SK-N-SH (cell line): ENCODE measurements at regions not wholly inside any gene's neighbourhood (a gene's known extent, or its start where the extent isn't known, plus 50 kb on each side); places are given as distances from the start of the nearest gene placed in this dataset.
A peak's percentile ranks its signal among the peaks of the same experiment; 100 is the strongest.

Experiments
- CTCF ChIA-PET: fragments of 300-600, 350-600 bp; formaldehyde crosslinking; extraction: SDS; loops from one replicate; lab custom pipeline; 2021; lab: Yijun Ruan, JAX
- POLR2A ChIA-PET: fragments of 350-600 bp; sonication (Branson Sonifier 250); formaldehyde crosslinking; extraction: SDS; loops from one replicate; lab custom pipeline; 2020; ENCODE audit warnings: antibody characterized with exemption, inconsistent platforms; lab: Yijun Ruan, JAX
- DNase-seq: peaks from one replicate; pipeline ENCODE4 v3.0.0; 2012
- H2AFZ ChIP-seq: fragments of 200-600 bp; sonication (generic); 2 replicates; pipeline ENCODE4 v1.8.1; 2016; ENCODE audit warnings: antibody characterized with exemption, mild to moderate bottlenecking, low read depth
- H3F3A ChIP-seq: fragments of 200-600 bp; sonication (generic); replicated peaks from 2 replicates; pipeline ENCODE3; 2016; ENCODE audit warnings: antibody characterized with exemption, mild to moderate bottlenecking; ENCODE audit not compliant: insufficient read depth
- H3K27ac ChIP-seq, 2 experiments: fragments of 200-500 bp in 1 of 2; fragments of 200-600 bp in 1 of 2; sonication (Bioruptor generic) in 1 of 2; sonication (generic), shearing (Covaris generic) in 1 of 2; 2 replicates each; pipeline versions ENCODE4 v1.5.1 to v1.6.1; 2014 to 2016; ENCODE audit warnings: low read depth in 2 of 2, inconsistent platforms in 1 of 2, low read length in 1 of 2, mild to moderate bottlenecking in 1 of 2, mixed read lengths in 1 of 2
- H3K27me3 ChIP-seq: fragments of 200-600 bp; sonication (generic), shearing (Covaris generic); 2 replicates; pipeline ENCODE4 v1.6.1; 2016; ENCODE audit warnings: mixed run types; ENCODE audit not compliant: insufficient read depth
- H3K36me3 ChIP-seq, 2 experiments: fragments of 200-500 bp in 1 of 2; fragments of 200-600 bp in 1 of 2; sonication (Bioruptor generic) in 1 of 2; sonication (generic) in 1 of 2; replicated peaks in 1 of 2; 2 replicates each; pipeline versions ENCODE3 to v1.5.1; 2014 to 2016; ENCODE audit warnings: low read length in 1 of 2, mild to moderate bottlenecking in 1 of 2; ENCODE audit not compliant: insufficient read depth in 2 of 2, control insufficient read depth in 1 of 2
- H3K4me1 ChIP-seq, 2 experiments: fragments of 200-500 bp in 1 of 2; fragments of 200-600 bp in 1 of 2; sonication (Bioruptor generic) in 1 of 2; sonication (generic), shearing (Covaris generic) in 1 of 2; 2 replicates each; pipeline versions ENCODE4 v1.5.1 to v1.6.1; 2014 to 2016; ENCODE audit warnings: low read depth in 1 of 2, low read length in 1 of 2, mixed run types in 1 of 2; ENCODE audit not compliant: insufficient read depth in 2 of 2, control insufficient read depth in 1 of 2
- H3K4me2 ChIP-seq: fragments of 200-600 bp; sonication (generic), shearing (Covaris generic); 2 replicates; pipeline ENCODE4 v1.6.1; 2017; ENCODE audit warnings: mixed run types
- H3K4me3 ChIP-seq, 2 experiments: fragments of 200-500 bp in 1 of 2; fragments of 200-600 bp in 1 of 2; sonication (Bioruptor generic) in 1 of 2; sonication (generic), shearing (Covaris generic) in 1 of 2; 2 replicates each; pipeline versions ENCODE4 v1.5.1 to v1.8.1; 2014 to 2016; ENCODE audit warnings: low read depth in 2 of 2, inconsistent platforms in 1 of 2, low read length in 1 of 2, mild to moderate bottlenecking in 1 of 2, mixed read lengths in 1 of 2, moderate library complexity in 1 of 2
- H3K79me2 ChIP-seq: fragments of 200-600 bp; sonication (generic); 2 replicates; pipeline ENCODE4 v1.8.1; 2017; ENCODE audit warnings: mild to moderate bottlenecking; ENCODE audit not compliant: insufficient read depth
- H3K9ac ChIP-seq: fragments of 200-600 bp; sonication (generic); 2 replicates; pipeline ENCODE4 v1.6.1; 2017; ENCODE audit warnings: mixed run types
- H3K9me2 ChIP-seq: fragments of 200-600 bp; sonication (generic); 2 replicates; pipeline ENCODE4 v1.6.1; 2017; ENCODE audit warnings: mixed run types
- H3K9me3 ChIP-seq: fragments of 200-600 bp; sonication (generic); 2 replicates; pipeline ENCODE4 v1.6.1; 2017; ENCODE audit warnings: mixed run types, mild to moderate bottlenecking, moderate library complexity
- H4K20me1 ChIP-seq: fragments of 200-600 bp; sonication (generic); 2 replicates; pipeline ENCODE4 v1.6.1; 2017; ENCODE audit warnings: mild to moderate bottlenecking, mixed run types; ENCODE audit not compliant: insufficient read depth
- CHD2 ChIP-seq: fragments of 150-350 bp; IDR thresholded peaks from 2 replicates; pipeline ENCODE4 v1.6.1; 2018; ENCODE audit warnings: low read length; ENCODE audit not compliant: partially characterized antibody
- CTCF ChIP-seq: fragments of 200-600 bp; sonication (generic); IDR thresholded peaks from 2 replicates; pipeline ENCODE4 v1.6.1; 2017; ENCODE audit warnings: antibody characterized with exemption, mild to moderate bottlenecking, moderate library complexity
- ELF1 ChIP-seq: IDR thresholded peaks from 2 replicates; pipeline ENCODE4 v1.4.0; 2012
- FOSL2 ChIP-seq: IDR thresholded peaks from 2 replicates; pipeline ENCODE4 v1.4.0; 2012; ENCODE audit warnings: low read depth, mild to moderate bottlenecking, moderate library complexity, borderline replicate concordance
- FOXJ3 ChIP-seq: sonication (generic); formaldehyde crosslinking; IDR thresholded peaks from 2 replicates; pipeline ENCODE4 v1.5.1; 2020; ENCODE audit warnings: mild to moderate bottlenecking, missing genetic modification reagents
- GABPA ChIP-seq: IDR thresholded peaks from 2 replicates; pipeline ENCODE4 v1.4.0; 2012; ENCODE audit warnings: low read depth, mild to moderate bottlenecking
- GATA2 ChIP-seq: sonication (generic); formaldehyde crosslinking; IDR thresholded peaks from 2 replicates; pipeline ENCODE4 v1.5.0; 2020; ENCODE audit warnings: mild to moderate bottlenecking, missing genetic modification reagents
- MAX ChIP-seq: IDR thresholded peaks from 2 replicates; pipeline ENCODE4 v1.4.0; 2012; ENCODE audit warnings: low read depth
- MEF2A ChIP-seq: IDR thresholded peaks from 2 replicates; pipeline ENCODE4 v1.4.0; 2012; ENCODE audit warnings: low read depth, borderline replicate concordance
- MXI1 ChIP-seq: IDR thresholded peaks from 2 replicates; pipeline ENCODE4 v1.6.1; 2012; ENCODE audit warnings: mild to moderate bottlenecking, low read depth, low read length, improper control_type of control experiment
- NRF1 ChIP-seq: IDR thresholded peaks from 2 replicates; pipeline ENCODE4 v1.6.1; 2012; ENCODE audit warnings: low read depth, mild to moderate bottlenecking, low read length
- RFX5 ChIP-seq: IDR thresholded peaks from 2 replicates; pipeline ENCODE4 v1.6.1; 2012; ENCODE audit warnings: mild to moderate bottlenecking, improper control_type of control experiment, low read length
- SIN3A ChIP-seq: IDR thresholded peaks from 2 replicates; pipeline ENCODE4 v1.6.1; 2012; ENCODE audit warnings: low read depth, mild to moderate bottlenecking, low read length, moderate library complexity, borderline replicate concordance
- SMC3 ChIP-seq: IDR thresholded peaks from 2 replicates; pipeline ENCODE4 v1.6.1; 2012; ENCODE audit warnings: low read depth, low read length, improper control_type of control experiment
- TCF12 ChIP-seq: IDR thresholded peaks from 2 replicates; pipeline ENCODE4 v1.4.0; 2012
- YY1 ChIP-seq: IDR thresholded peaks from 2 replicates; pipeline ENCODE4 v1.4.0; 2012; ENCODE audit warnings: low read depth, mild to moderate bottlenecking
- WGBS: methylation state at CpG from one replicate; pipeline ENCODE4 v1.1.6; 2017; ENCODE audit warnings: low lambda C conversion rate; 5-methylcytosine and 5-hydroxymethylcytosine counted together
- TF ChIP-seq, protein P1 (sequence below): IDR thresholded peaks from 2 replicates; pipeline ENCODE4; 2012
- TF ChIP-seq, protein P2 (sequence below): IDR thresholded peaks from 2 replicates; pipeline ENCODE4 v1.4.0; 2012; ENCODE audit warnings: low read depth, borderline replicate concordance
- TF ChIP-seq, protein P3 (sequence below): fragments of 150-350 bp; IDR thresholded peaks from 2 replicates; pipeline ENCODE4 v1.6.1; 2016; ENCODE audit warnings: mild to moderate bottlenecking, low read depth, low read length

GRCh38 chr16:65224471-65224870 is 102.6 kb upstream of the CDH11 start:
- CTCF ChIA-PET: interaction anchor here (1.2 kb wide), 1 partner anchor 16 kb away, joined by 3 read pairs; no protein-coding TSS in a partner anchor
- Histone ChIP-seq H3F3A (no peaks in the 10 kb centered on the region), H3K9me3 (no peaks in the 10 kb centered on the region), H3K79me2 (no peaks in the 10 kb centered on the region), H3K36me3 (no peaks in the 10 kb centered on the region), H3K4me3 (no peak overlapping the region), H3K9ac (no peak overlapping the region), H3K4me1 (peaks cover 0 to 4% of the 10 kb centered on the region in 2 experiments; a peak in 1 of 4 replicates), H3K4me2 (no peak overlapping the region), H3K27ac (no peak overlapping the region), H3K9me2 (no peaks in the 10 kb centered on the region), H2AFZ (no peak overlapping the region)
- DNase-seq: no peak
- POLR2A ChIA-PET: no interaction called here
- WGBS: 47% methylated on average over 2 of the region's 2 CpGs
- TF ChIP-seq SIN3A (no peak), CHD2 (no peak), MAX (no peak), GATA2 (no peak), NRF1 (no peak), ELF1 (no peak), MEF2A (no peak), TCF12 (no peak), MXI1 (no peak), FOSL2 (no peak)
- TF ChIP-seq, protein P1, sequence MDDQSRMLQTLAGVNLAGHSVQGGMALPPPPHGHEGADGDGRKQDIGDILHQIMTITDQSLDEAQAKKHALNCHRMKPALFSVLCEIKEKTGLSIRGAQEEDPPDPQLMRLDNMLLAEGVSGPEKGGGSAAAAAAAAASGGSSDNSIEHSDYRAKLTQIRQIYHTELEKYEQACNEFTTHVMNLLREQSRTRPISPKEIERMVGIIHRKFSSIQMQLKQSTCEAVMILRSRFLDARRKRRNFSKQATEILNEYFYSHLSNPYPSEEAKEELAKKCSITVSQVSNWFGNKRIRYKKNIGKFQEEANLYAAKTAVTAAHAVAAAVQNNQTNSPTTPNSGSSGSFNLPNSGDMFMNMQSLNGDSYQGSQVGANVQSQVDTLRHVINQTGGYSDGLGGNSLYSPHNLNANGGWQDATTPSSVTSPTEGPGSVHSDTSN: no peak
- TF ChIP-seq, protein P2, sequence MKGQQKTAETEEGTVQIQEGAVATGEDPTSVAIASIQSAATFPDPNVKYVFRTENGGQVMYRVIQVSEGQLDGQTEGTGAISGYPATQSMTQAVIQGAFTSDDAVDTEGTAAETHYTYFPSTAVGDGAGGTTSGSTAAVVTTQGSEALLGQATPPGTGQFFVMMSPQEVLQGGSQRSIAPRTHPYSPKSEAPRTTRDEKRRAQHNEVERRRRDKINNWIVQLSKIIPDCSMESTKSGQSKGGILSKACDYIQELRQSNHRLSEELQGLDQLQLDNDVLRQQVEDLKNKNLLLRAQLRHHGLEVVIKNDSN: no peak
- TF ChIP-seq, all 33 proteins: peak for 0
- Histone ChIP-seq H3K27me3 (no peaks in the 10 kb centered on the region), H4K20me1 (no peaks in the 10 kb centered on the region)

DNA sequence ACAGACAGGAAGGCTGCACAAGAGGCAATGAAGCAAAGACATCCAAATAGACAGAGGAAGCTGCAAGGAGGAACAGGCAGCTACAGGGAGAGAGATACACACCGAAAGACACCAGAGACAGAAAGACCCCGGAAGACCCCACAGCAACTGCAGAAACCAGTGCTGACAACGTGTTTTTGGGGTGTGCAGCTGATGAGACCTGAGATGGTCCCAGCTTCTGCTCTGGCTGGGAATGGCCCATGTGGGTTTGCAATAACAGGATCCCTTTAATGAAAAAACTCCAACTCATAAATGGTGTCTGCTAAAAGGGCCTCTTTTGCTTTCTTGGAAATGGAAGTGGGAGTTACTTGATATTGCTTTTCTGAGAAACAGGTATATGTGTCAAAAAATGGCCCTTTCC is 101.5 kb upstream of the CDH11 start:
- peaks cover 0 to 4% of the 10 kb centered on the region in 2 experiments; a peak in 1 of 4 replicates for H3K4me1 ChIP-seq
- no peak overlapping the region for H3K27ac ChIP-seq
- H3K4me3 ChIP-seq: no peak overlapping the region
- H2AFZ ChIP-seq: 0 out of 2 replicates have a peak overlapping the region, but pooled peaks have one; percentile 41
- no peaks in the 10 kb centered on the region for H4K20me1 ChIP-seq
- H3K9ac ChIP-seq: no peak overlapping the region
- H3K4me2 ChIP-seq: no peak overlapping the region
- ChIA-PET POLR2A (no interaction called here), CTCF (no interaction called here)
- no peaks in the 10 kb centered on the region for H3F3A ChIP-seq
- H3K79me2 ChIP-seq: no peaks in the 10 kb centered on the region
- H3K9me3 ChIP-seq: no peaks in the 10 kb centered on the region
- H3K27me3 ChIP-seq: no peaks in the 10 kb centered on the region
- DNase-seq: no peak
- H3K9me2 ChIP-seq: no peaks in the 10 kb centered on the region
- WGBS: 48% methylated on average over 3 of the region's 3 CpGs
- H3K36me3 ChIP-seq: no peaks in the 10 kb centered on the region
- TF ChIP-seq YY1 (no peak), SMC3 (no peak), NRF1 (no peak), FOXJ3 (CRISPR knock-in tag) (no peak), SIN3A (no peak), RFX5 (no peak), GABPA (no peak), CTCF (no peak)
- TF ChIP-seq, protein P1: no peak
- TF ChIP-seq, protein P3, sequence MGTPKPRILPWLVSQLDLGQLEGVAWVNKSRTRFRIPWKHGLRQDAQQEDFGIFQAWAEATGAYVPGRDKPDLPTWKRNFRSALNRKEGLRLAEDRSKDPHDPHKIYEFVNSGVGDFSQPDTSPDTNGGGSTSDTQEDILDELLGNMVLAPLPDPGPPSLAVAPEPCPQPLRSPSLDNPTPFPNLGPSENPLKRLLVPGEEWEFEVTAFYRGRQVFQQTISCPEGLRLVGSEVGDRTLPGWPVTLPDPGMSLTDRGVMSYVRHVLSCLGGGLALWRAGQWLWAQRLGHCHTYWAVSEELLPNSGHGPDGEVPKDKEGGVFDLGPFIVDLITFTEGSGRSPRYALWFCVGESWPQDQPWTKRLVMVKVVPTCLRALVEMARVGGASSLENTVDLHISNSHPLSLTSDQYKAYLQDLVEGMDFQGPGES: no peak
